MG63 (cell line): ENCODE measurements at regions not wholly inside any gene's neighbourhood (a gene's known extent, or its start where the extent isn't known, plus 50 kb on each side); places are given as distances from the start of the nearest gene placed in this dataset.

Experiments used
- DNase-seq: peaks from one replicate; pipeline ENCODE4 v3.0.0-alpha.2; 2020
- H3K27me3 ChIP-seq: fragments of 250-450 bp; sonication (Bioruptor Pico); 2 replicates; pipeline ENCODE4 v1.5.1; 2020; ENCODE audit warnings: mild to moderate bottlenecking, moderate library complexity
- H3K36me3 ChIP-seq: fragments of 250-450 bp; sonication (Bioruptor Pico); 2 replicates; pipeline ENCODE4 v1.5.1; 2020; ENCODE audit warnings: mild to moderate bottlenecking, moderate library complexity
- H3K4me3 ChIP-seq: fragments of 250-450 bp; sonication (Bioruptor Pico); 2 replicates; pipeline ENCODE4 v1.5.1; 2020; ENCODE audit warnings: mild to moderate bottlenecking, moderate library complexity
- H3K9me3 ChIP-seq: fragments of 250-450 bp; sonication (Bioruptor Pico); 2 replicates; pipeline ENCODE4 v1.5.1; 2020; ENCODE audit warnings: mild to moderate bottlenecking, moderate library complexity

- Histone ChIP-seq H3K36me3 (no peaks in the 10 kb centered on the region), H3K9me3 (no peaks in the 10 kb centered on the region), H3K4me3 (no peak overlapping the region), H3K27me3 (no peaks in the 10 kb centered on the region)
- no peak for DNase-seq
These were observed 193.6 kb upstream of the FOXQ1 start for GRCh38 chr6:1118287-1118647.

GRCh38 chr6:1117530-1118286, 194.2 kb upstream of the FOXQ1 start:
- H3K9me3 ChIP-seq: no peaks in the 10 kb centered on the region
- no peak for DNase-seq
- H3K4me3 ChIP-seq: no peak overlapping the region
- no peaks in the 10 kb centered on the region for H3K27me3 ChIP-seq
- no peaks in the 10 kb centered on the region for H3K36me3 ChIP-seq

GRCh38 chr6:1116149-1116548, 195.7 kb upstream of the FOXQ1 start:
- H3K27me3 ChIP-seq: no peaks in the 10 kb centered on the region

GRCh38 chr6:1113916-1114540, 197.9 kb upstream of the FOXQ1 start:
- no peaks in the 10 kb centered on the region for H3K36me3 ChIP-seq
- no peak for DNase-seq

More at GRCh38 chr6:1116149-1116548, 195.7 kb upstream of the FOXQ1 start:
- no peak for DNase-seq
- Histone ChIP-seq H3K36me3 (no peaks in the 10 kb centered on the region), H3K9me3 (no peaks in the 10 kb centered on the region), H3K4me3 (no peak overlapping the region)

GRCh38 chr6:1111361-1111760, 200.5 kb upstream of the FOXQ1 start:
- no peaks in the 10 kb centered on the region for H3K36me3 ChIP-seq
- no peaks in the 10 kb centered on the region for H3K9me3 ChIP-seq
- no peak for DNase-seq
- no peaks in the 10 kb centered on the region for H3K27me3 ChIP-seq
- no peak overlapping the region for H3K4me3 ChIP-seq

More at GRCh38 chr6:1113916-1114540, 197.9 kb upstream of the FOXQ1 start:
- Histone ChIP-seq H3K4me3 (no peak overlapping the region), H3K9me3 (no peaks in the 10 kb centered on the region), H3K27me3 (no peaks in the 10 kb centered on the region)

- no peak for DNase-seq
- Histone ChIP-seq H3K9me3 (no peaks in the 10 kb centered on the region), H3K36me3 (no peaks in the 10 kb centered on the region), H3K4me3 (no peak overlapping the region), H3K27me3 (no peaks in the 10 kb centered on the region)
These were observed 201.0 kb upstream of the FOXQ1 start for GRCh38 chr6:1110941-1111349.

GRCh38 chr6:1110164-1110563, 201.7 kb upstream of the FOXQ1 start:
- no peaks in the 10 kb centered on the region for H3K27me3 ChIP-seq
- no peaks in the 10 kb centered on the region for H3K36me3 ChIP-seq
- H3K4me3 ChIP-seq: no peak overlapping the region
- H3K9me3 ChIP-seq: no peaks in the 10 kb centered on the region
- peak; percentile 9 for DNase-seq

- Histone ChIP-seq H3K27me3 (no peaks in the 10 kb centered on the region), H3K9me3 (no peaks in the 10 kb centered on the region), H3K36me3 (no peaks in the 10 kb centered on the region), H3K4me3 (no peak overlapping the region)
- no peak for DNase-seq
These were observed 202.8 kb upstream of the FOXQ1 start for GRCh38 chr6:1109134-1109533.

GRCh38 chr6:1108198-1108597, 203.7 kb upstream of the FOXQ1 start:
- Histone ChIP-seq H3K4me3 (no peak overlapping the region), H3K27me3 (no peaks in the 10 kb centered on the region), H3K36me3 (no peaks in the 10 kb centered on the region), H3K9me3 (no peaks in the 10 kb centered on the region)
- no peak for DNase-seq

- no peaks in the 10 kb centered on the region for H3K36me3 ChIP-seq
- H3K9me3 ChIP-seq: no peaks in the 10 kb centered on the region
- DNase-seq: no peak
- no peak overlapping the region for H3K4me3 ChIP-seq
- no peaks in the 10 kb centered on the region for H3K27me3 ChIP-seq
These were observed 204.3 kb upstream of the FOXQ1 start for GRCh38 chr6:1107578-1107977.

- H3K36me3 ChIP-seq: no peaks in the 10 kb centered on the region
- no peak overlapping the region for H3K4me3 ChIP-seq
- no peaks in the 10 kb centered on the region for H3K27me3 ChIP-seq
- no peak for DNase-seq
- H3K9me3 ChIP-seq: no peaks in the 10 kb centered on the region
These were observed 206.0 kb upstream of the FOXQ1 start for GRCh38 chr6:1105833-1106400.

GRCh38 chr6:1104988-1105670, 206.8 kb upstream of the FOXQ1 start:
- H3K9me3 ChIP-seq: no peaks in the 10 kb centered on the region
- no peaks in the 10 kb centered on the region for H3K36me3 ChIP-seq

GRCh38 chr6:1103945-1104623, 207.8 kb upstream of the FOXQ1 start:
- Histone ChIP-seq H3K9me3 (no peaks in the 10 kb centered on the region), H3K4me3 (no peak overlapping the region), H3K36me3 (no peaks in the 10 kb centered on the region), H3K27me3 (no peaks in the 10 kb centered on the region)
- no peak for DNase-seq

More at GRCh38 chr6:1104988-1105670, 206.8 kb upstream of the FOXQ1 start:
- no peak for DNase-seq
- Histone ChIP-seq H3K4me3 (no peak overlapping the region), H3K27me3 (no peaks in the 10 kb centered on the region)

GRCh38 chr6:1103021-1103420, 208.9 kb upstream of the FOXQ1 start:
- no peak overlapping the region for H3K4me3 ChIP-seq
- no peaks in the 10 kb centered on the region for H3K27me3 ChIP-seq
- no peaks in the 10 kb centered on the region for H3K9me3 ChIP-seq
- H3K36me3 ChIP-seq: no peaks in the 10 kb centered on the region
- DNase-seq: no peak

GRCh38 chr6:1100269-1100668, 211.6 kb upstream of the FOXQ1 start:
- Histone ChIP-seq H3K4me3 (no peak overlapping the region), H3K27me3 (no peaks in the 10 kb centered on the region), H3K9me3 (no peaks in the 10 kb centered on the region), H3K36me3 (no peaks in the 10 kb centered on the region)
- no peak for DNase-seq

GRCh38 chr6:1099264-1099663, 212.6 kb upstream of the FOXQ1 start:
- Histone ChIP-seq H3K9me3 (no peaks in the 10 kb centered on the region), H3K4me3 (no peak overlapping the region), H3K36me3 (no peaks in the 10 kb centered on the region), H3K27me3 (no peaks in the 10 kb centered on the region)
- no peak for DNase-seq
